Globus pallidus (tissue), 1 donor: ENCODE measurements at regions not wholly inside any gene's neighbourhood (a gene's known extent, or its start where the extent isn't known, plus 50 kb on each side); places are given as distances from the start of the nearest gene placed in this dataset.
"Not testable (repeated sequence)": the region's sequence is repeated elsewhere in the genome, so short reads cannot be mapped to it uniquely, and the experiment has no call there.

Source experiments
- DNase-seq: peaks from one replicate; pipeline ENCODE4 v3.0.0-alpha.2; 2015; ENCODE audit warnings: low spot score

GRCh38 chr12:11446372-11446771 is 51.0 kb upstream of the PRB2 start:
- DNase-seq: no peak

GRCh38 chr12:11457996-11458645 is 62.8 kb upstream of the PRB2 start:
- DNase-seq: no peak

- no peak for DNase-seq
These were observed 65.1 kb upstream of the PRB2 start for GRCh38 chr12:11460343-11461023.

- no peak for DNase-seq
These were observed 66.1 kb upstream of the PRB2 start for GRCh38 chr12:11461433-11461832.

- no peak for DNase-seq
These were observed 81.7 kb upstream of the PRB2 start for GRCh38 chr12:11477110-11477509.

- no peak for DNase-seq
These were observed 87.6 kb upstream of the PRB2 start for GRCh38 chr12:11482955-11483354.

- DNase-seq: peak; percentile 78
These were observed 91.5 kb upstream of the PRB2 start for GRCh38 chr12:11486623-11487444.

GRCh38 chr12:11496157-11496851 is 100.9 kb upstream of the PRB2 start:
- no peak for DNase-seq

- DNase-seq: no peak
These were observed 102.1 kb upstream of the PRB2 start for GRCh38 chr12:11497438-11497837.

GRCh38 chr12:11497995-11498394 is 102.6 kb upstream of the PRB2 start:
- no peak for DNase-seq

GRCh38 chr12:11498574-11498973 is 103.2 kb upstream of the PRB2 start:
- not testable (repeated sequence) for DNase-seq

- no peak for DNase-seq
These were observed 104.4 kb upstream of the PRB2 start for GRCh38 chr12:11499806-11500187.

GRCh38 chr12:11500188-11500860 is 105.0 kb upstream of the PRB2 start:
- DNase-seq: peak; percentile 58

- DNase-seq: no peak
These were observed 105.5 kb upstream of the PRB2 start for GRCh38 chr12:11500861-11501230.

GRCh38 chr12:11508699-11509098 is 113.3 kb upstream of the PRB2 start:
- no peak for DNase-seq

GRCh38 chr12:11509326-11509725 is 114.0 kb upstream of the PRB2 start:
- no peak for DNase-seq

- no peak for DNase-seq
These were observed 115.3 kb upstream of the PRB2 start for GRCh38 chr12:11510671-11511070.

GRCh38 chr12:11513288-11513687 is 117.9 kb upstream of the PRB2 start:
- no peak for DNase-seq

GRCh38 chr12:11517080-11517479 is 121.7 kb upstream of the PRB2 start:
- no peak for DNase-seq

- DNase-seq: no peak
These were observed 125.0 kb upstream of the ETV6 start for GRCh38 chr12:11524446-11524845.

GRCh38 chr12:11534064-11534463 is 115.4 kb upstream of the ETV6 start:
- no peak for DNase-seq

- no peak for DNase-seq
These were observed 114.3 kb upstream of the ETV6 start for GRCh38 chr12:11535127-11535526.
